Spleen (tissue), 7 donors: ENCODE measurements at regions not wholly inside any gene's neighbourhood (a gene's known extent, or its start where the extent isn't known, plus 50 kb on each side); places are given as distances from the start of the nearest gene placed in this dataset.

Experiments used
- CTCF ChIP-seq, 11 experiments: fragments of 200-600 bp in 7 of 11; fragments of 450-650 bp in 4 of 11; sonication (generic) in 4 of 11; IDR thresholded peaks in 8 of 11; conservative IDR thresholded peaks in 3 of 11; 1 replicate in 7 of 11; 2 replicates in 4 of 11; pipeline versions ENCODE4 v1.4.0 to v1.8.0; 2016 to 2021; ENCODE audit warnings: antibody characterized with exemption in 11 of 11, inconsistent platforms in 4 of 11, mild to moderate bottlenecking in 1 of 11
- POLR2A ChIP-seq, 3 donors: fragments of 450-650 bp; IDR thresholded peaks; one replicate each; pipeline ENCODE4 v1.5.1; 2017; ENCODE audit warnings: antibody characterized with exemption in 3 of 3, mild to moderate bottlenecking in 1 of 3
- POLR2AphosphoS5 ChIP-seq, 3 donors: sonication (generic); formaldehyde crosslinking; IDR thresholded peaks; one replicate each; pipeline ENCODE4 v1.5.1; 2017; ENCODE audit warnings: antibody characterized with exemption in 3 of 3
- donor health status: DM: no; HTN: no; CAD: no; lungs with moderate emphysema.
- donor health status: DM: no; HTN: no; CAD: no.
- donor health status: DM: no; HTN: no; CAD: no.

DNA sequence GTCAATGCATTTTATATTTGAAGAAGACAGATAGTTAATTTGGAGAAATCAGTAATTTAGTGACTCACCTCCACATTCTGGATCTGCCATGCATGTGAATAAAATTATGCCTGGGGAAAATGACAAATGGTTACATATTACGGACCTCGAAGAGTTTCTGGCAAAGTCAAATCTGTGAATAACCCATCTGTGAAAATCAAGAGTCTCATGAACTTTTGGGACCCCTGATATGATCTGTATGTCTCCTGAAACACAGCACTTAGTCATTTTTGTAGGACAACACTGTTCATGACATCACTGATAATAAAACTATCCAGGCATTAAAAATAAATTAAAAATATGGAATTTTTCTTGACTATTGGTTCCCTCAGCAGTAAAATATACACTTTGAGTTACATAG lies 584.5 kb downstream of the TLE4 start:
- TF ChIP-seq CTCF (IDR thresholded peaks at IDR 0.05 in 8 of 11, conservative IDR thresholded peaks at IDR 0.05 in 3 of 11) (no peak), POLR2A (IDR thresholded peaks at IDR 0.05) (no peak), POLR2AphosphoS5 (IDR thresholded peaks at IDR 0.05) (no peak)
